WTC11 (cell line): ENCODE measurements at regions not wholly inside any gene's neighbourhood (a gene's known extent, or its start where the extent isn't known, plus 50 kb on each side); places are given as distances from the start of the nearest gene placed in this dataset.

ENCODE experiments used
- ATAC-seq: fragments of 200-7000 bp; cut with Tn5 transposase; 2 replicates; pipeline ENCODE4 v1.10.0; 2021; ENCODE audit warnings: mild to moderate bottlenecking, moderate library complexity
- CTCF ChIA-PET: fragments of 300-600 bp; sonication (Branson Sonifier 250); formaldehyde crosslinking; loops from one replicate; lab custom pipeline; 2021; ENCODE audit warnings: antibody characterized with exemption; lab: Charles Lee
- POLR2A ChIA-PET: fragments of 350-600 bp; sonication (Branson Sonifier 250); formaldehyde crosslinking; loops from one replicate; lab custom pipeline; 2021; ENCODE audit warnings: antibody characterized with exemption; lab: Charles Lee
- DNase-seq: peaks from one replicate; pipeline ENCODE4 v3.0.0; 2021; ENCODE audit warnings: low spot score
- H3K27ac Mint-ChIP-seq: 2 replicates; pipeline ENCODE4 v1.8.0; 2021; ENCODE audit warnings: mixed read lengths
- H3K27me3 Mint-ChIP-seq: 2 replicates; pipeline ENCODE4 v1.8.0; 2021; ENCODE audit warnings: low read depth, mild to moderate bottlenecking, moderate library complexity, mixed read lengths
- H3K36me3 Mint-ChIP-seq: 2 replicates; pipeline ENCODE4 v1.8.0; 2021; ENCODE audit warnings: mixed read lengths
- H3K4me1 Mint-ChIP-seq: 2 replicates; pipeline ENCODE4 v1.8.0; 2022; ENCODE audit warnings: mixed read lengths
- H3K4me3 Mint-ChIP-seq: 2 replicates; pipeline ENCODE4 v1.8.0; 2021; ENCODE audit warnings: mild to moderate bottlenecking, moderate library complexity, mixed read lengths
- H3K9me3 Mint-ChIP-seq: 2 replicates; pipeline ENCODE4 v1.8.0; 2021; ENCODE audit warnings: mixed read lengths
- AFF4 ChIP-seq: sonication (generic); formaldehyde crosslinking; IDR thresholded peaks from 2 replicates; pipeline ENCODE4 v1.8.1; 2023; ENCODE audit warnings: mild to moderate bottlenecking, missing genetic modification reagents, borderline replicate concordance
- CBFB ChIP-seq: sonication (generic); formaldehyde crosslinking; IDR thresholded peaks from 2 replicates; pipeline ENCODE4 v1.8.1; 2022; ENCODE audit warnings: mild to moderate bottlenecking, low read depth, missing genetic modification reagents
- ESRRA ChIP-seq: sonication (generic); formaldehyde crosslinking; IDR thresholded peaks from 2 replicates; pipeline ENCODE4 v1.8.1; 2022; ENCODE audit warnings: mild to moderate bottlenecking, missing genetic modification reagents, borderline replicate concordance
- FOXK1 ChIP-seq: sonication (generic); formaldehyde crosslinking; IDR thresholded peaks from 2 replicates; pipeline ENCODE4 v1.8.0; 2022; ENCODE audit warnings: mild to moderate bottlenecking, moderate library complexity, missing genetic modification reagents
- JUN ChIP-seq: sonication (generic); formaldehyde crosslinking; IDR thresholded peaks from 2 replicates; pipeline ENCODE4 v1.8.0; 2023; ENCODE audit warnings: mild to moderate bottlenecking, missing genetic modification reagents
- MLX ChIP-seq: sonication (generic); formaldehyde crosslinking; IDR thresholded peaks from 2 replicates; pipeline ENCODE4 v1.8.1; 2023; ENCODE audit warnings: mild to moderate bottlenecking, missing genetic modification reagents, moderate library complexity
- MXD4 ChIP-seq: fragments of 250-450 bp; sonication (Bioruptor Pico); IDR thresholded peaks from 2 replicates; pipeline ENCODE4 v1.8.0; 2021; ENCODE audit warnings: mild to moderate bottlenecking, moderate library complexity, borderline replicate concordance
- NR1H2 ChIP-seq: sonication (generic); formaldehyde crosslinking; IDR thresholded peaks from 2 replicates; pipeline ENCODE4 v1.9.0; 2021; ENCODE audit warnings: mild to moderate bottlenecking, moderate library complexity, missing genetic modification reagents
- RORB ChIP-seq: fragments of 250-450 bp; sonication (Bioruptor Pico); IDR thresholded peaks from 2 replicates; pipeline ENCODE4 v1.9.0; 2021; ENCODE audit warnings: mild to moderate bottlenecking
- TEAD4 ChIP-seq: sonication (generic); formaldehyde crosslinking; IDR thresholded peaks from 2 replicates; pipeline ENCODE4 v1.8.0; 2022; ENCODE audit warnings: mild to moderate bottlenecking, missing genetic modification reagents
- ZBTB21 ChIP-seq: sonication (generic); formaldehyde crosslinking; IDR thresholded peaks from 2 replicates; pipeline ENCODE4 v1.8.1; 2023; ENCODE audit warnings: mild to moderate bottlenecking, missing genetic modification reagents, borderline replicate concordance
- ZNF423 ChIP-seq: fragments of 250-450 bp; sonication (Bioruptor Pico); IDR thresholded peaks from 2 replicates; pipeline ENCODE4 v2.1.2; 2022; ENCODE audit warnings: mild to moderate bottlenecking, moderate library complexity
- ZNF425 ChIP-seq: fragments of 250-450 bp; sonication (Bioruptor Pico); conservative IDR thresholded peaks from 2 replicates; pipeline ENCODE4 v1.9.0; 2021; ENCODE audit warnings: mild to moderate bottlenecking
- ZNF671 ChIP-seq: fragments of 250-450 bp; sonication (Bioruptor Pico); IDR thresholded peaks from 2 replicates; pipeline ENCODE4 v1.8.0; 2021; ENCODE audit warnings: mild to moderate bottlenecking
- ZSCAN18 ChIP-seq: fragments of 250-450 bp; sonication (Bioruptor Pico); IDR thresholded peaks from 2 replicates; pipeline ENCODE4 v2.1.2; 2022; ENCODE audit warnings: mild to moderate bottlenecking, moderate library complexity
- TF ChIP-seq, protein P1 (sequence below): sonication (generic); formaldehyde crosslinking; IDR thresholded peaks from 2 replicates; pipeline ENCODE4 v1.8.1; 2022; ENCODE audit warnings: mild to moderate bottlenecking, missing genetic modification reagents, moderate library complexity, borderline replicate concordance
- TF ChIP-seq, protein P2 (sequence below): sonication (generic); formaldehyde crosslinking; IDR thresholded peaks from 2 replicates; pipeline ENCODE4 v1.8.0; 2023; ENCODE audit warnings: missing genetic modification reagents, mild to moderate bottlenecking, borderline replicate concordance
- TF ChIP-seq, protein P3 (sequence below): sonication (generic); formaldehyde crosslinking; conservative IDR thresholded peaks from 2 replicates; pipeline ENCODE4 v1.8.1; 2022; ENCODE audit warnings: mild to moderate bottlenecking, missing genetic modification reagents

GRCh38 chr12:107404981-107405380 is 280.6 kb upstream of the PWP1 start:
- Mint-ChIP-seq H3K4me1 (peaks cover 19% of the 10 kb centered on the region; the same call in 1 of the 2 replicates), H3K27ac (no peak overlapping the region), H3K9me3 (no peaks in the 10 kb centered on the region)
- DNase-seq (peak; percentile 22), ATAC-seq (peak; percentile 82)
- CTCF ChIA-PET = interaction anchor here (0.6 to 5.0 kb wide), 20 partner anchors 8 to 311 kb away, joined by 3 to 70 read pairs (median 4); partner anchors contain the start of gene CRY1
- TF ChIP-seq RORB (CRISPR knock-in tag) (no peak), ZSCAN18 (CRISPR knock-in tag) (no peak), AFF4 (CRISPR knock-in tag) (no peak), CBFB (CRISPR knock-in tag) (no peak), ZNF425 (CRISPR knock-in tag) (no peak), FOXK1 (CRISPR knock-in tag) (no peak), MXD4 (no peak), ZBTB21 (CRISPR knock-in tag) (no peak), ZNF671 (no peak), NR1H2 (CRISPR knock-in tag) (no peak), JUN (no peak), TEAD4 (CRISPR knock-in tag) (no peak), MLX (no peak), ESRRA (CRISPR knock-in tag) (no peak), ZNF423 (no peak)
- TF ChIP-seq, protein P1, sequence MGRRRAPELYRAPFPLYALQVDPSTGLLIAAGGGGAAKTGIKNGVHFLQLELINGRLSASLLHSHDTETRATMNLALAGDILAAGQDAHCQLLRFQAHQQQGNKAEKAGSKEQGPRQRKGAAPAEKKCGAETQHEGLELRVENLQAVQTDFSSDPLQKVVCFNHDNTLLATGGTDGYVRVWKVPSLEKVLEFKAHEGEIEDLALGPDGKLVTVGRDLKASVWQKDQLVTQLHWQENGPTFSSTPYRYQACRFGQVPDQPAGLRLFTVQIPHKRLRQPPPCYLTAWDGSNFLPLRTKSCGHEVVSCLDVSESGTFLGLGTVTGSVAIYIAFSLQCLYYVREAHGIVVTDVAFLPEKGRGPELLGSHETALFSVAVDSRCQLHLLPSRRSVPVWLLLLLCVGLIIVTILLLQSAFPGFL (CRISPR knock-in tag) = no peak
- TF ChIP-seq, protein P2, sequence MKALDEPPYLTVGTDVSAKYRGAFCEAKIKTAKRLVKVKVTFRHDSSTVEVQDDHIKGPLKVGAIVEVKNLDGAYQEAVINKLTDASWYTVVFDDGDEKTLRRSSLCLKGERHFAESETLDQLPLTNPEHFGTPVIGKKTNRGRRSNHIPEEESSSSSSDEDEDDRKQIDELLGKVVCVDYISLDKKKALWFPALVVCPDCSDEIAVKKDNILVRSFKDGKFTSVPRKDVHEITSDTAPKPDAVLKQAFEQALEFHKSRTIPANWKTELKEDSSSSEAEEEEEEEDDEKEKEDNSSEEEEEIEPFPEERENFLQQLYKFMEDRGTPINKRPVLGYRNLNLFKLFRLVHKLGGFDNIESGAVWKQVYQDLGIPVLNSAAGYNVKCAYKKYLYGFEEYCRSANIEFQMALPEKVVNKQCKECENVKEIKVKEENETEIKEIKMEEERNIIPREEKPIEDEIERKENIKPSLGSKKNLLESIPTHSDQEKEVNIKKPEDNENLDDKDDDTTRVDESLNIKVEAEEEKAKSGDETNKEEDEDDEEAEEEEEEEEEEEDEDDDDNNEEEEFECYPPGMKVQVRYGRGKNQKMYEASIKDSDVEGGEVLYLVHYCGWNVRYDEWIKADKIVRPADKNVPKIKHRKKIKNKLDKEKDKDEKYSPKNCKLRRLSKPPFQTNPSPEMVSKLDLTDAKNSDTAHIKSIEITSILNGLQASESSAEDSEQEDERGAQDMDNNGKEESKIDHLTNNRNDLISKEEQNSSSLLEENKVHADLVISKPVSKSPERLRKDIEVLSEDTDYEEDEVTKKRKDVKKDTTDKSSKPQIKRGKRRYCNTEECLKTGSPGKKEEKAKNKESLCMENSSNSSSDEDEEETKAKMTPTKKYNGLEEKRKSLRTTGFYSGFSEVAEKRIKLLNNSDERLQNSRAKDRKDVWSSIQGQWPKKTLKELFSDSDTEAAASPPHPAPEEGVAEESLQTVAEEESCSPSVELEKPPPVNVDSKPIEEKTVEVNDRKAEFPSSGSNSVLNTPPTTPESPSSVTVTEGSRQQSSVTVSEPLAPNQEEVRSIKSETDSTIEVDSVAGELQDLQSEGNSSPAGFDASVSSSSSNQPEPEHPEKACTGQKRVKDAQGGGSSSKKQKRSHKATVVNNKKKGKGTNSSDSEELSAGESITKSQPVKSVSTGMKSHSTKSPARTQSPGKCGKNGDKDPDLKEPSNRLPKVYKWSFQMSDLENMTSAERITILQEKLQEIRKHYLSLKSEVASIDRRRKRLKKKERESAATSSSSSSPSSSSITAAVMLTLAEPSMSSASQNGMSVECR (CRISPR knock-in tag) = no peak
- TF ChIP-seq, protein P3, sequence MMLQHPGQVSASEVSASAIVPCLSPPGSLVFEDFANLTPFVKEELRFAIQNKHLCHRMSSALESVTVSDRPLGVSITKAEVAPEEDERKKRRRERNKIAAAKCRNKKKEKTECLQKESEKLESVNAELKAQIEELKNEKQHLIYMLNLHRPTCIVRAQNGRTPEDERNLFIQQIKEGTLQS (CRISPR knock-in tag) = no peak
- TF ChIP-seq, all 79 proteins: peak for 0
- Mint-ChIP-seq H3K36me3 (no peaks in the 10 kb centered on the region), H3K27me3 (no peaks in the 10 kb centered on the region), H3K4me3 (no peak overlapping the region)
- POLR2A ChIA-PET = interaction anchor here (1.0 kb wide), 1 partner anchor 269 kb away, joined by 3 read pairs; no protein-coding TSS in a partner anchor
